Gastroesophageal sphincter (tissue), 4 donors: ENCODE measurements at regions not wholly inside any gene's neighbourhood (a gene's known extent, or its start where the extent isn't known, plus 50 kb on each side); places are given as distances from the start of the nearest gene placed in this dataset.

Source experiments
- ATAC-seq: fragments of 150-250 bp; one replicate; pipeline ENCODE4 v1.9.1; 2016; ENCODE audit warnings: mild to moderate bottlenecking, moderate library complexity
- H3K27ac ChIP-seq, 4 donors: fragments of 200-600 bp; sonication (generic) in 3 of 4; 1 replicate in 3 of 4; 2 replicates in 1 of 4; pipeline ENCODE4 v1.5.1; 2016 to 2019
- H3K27me3 ChIP-seq: fragments of 200-600 bp; sonication (generic); one replicate; pipeline ENCODE4 v1.5.1; 2019
- H3K36me3 ChIP-seq, 2 donors: fragments of 200-600 bp; sonication (generic); one replicate each; pipeline ENCODE4 v1.5.1; 2019; ENCODE audit warnings: control low read depth in 1 of 2
- H3K4me1 ChIP-seq, 3 donors: fragments of 200-600 bp; sonication (generic); 1 replicate in 2 of 3; 2 replicates in 1 of 3; pipeline ENCODE4 v1.5.1; 2016 to 2019; ENCODE audit warnings: control low read depth in 2 of 3
- H3K4me3 ChIP-seq, 2 donors: fragments of 200-600 bp; sonication (generic); one replicate each; pipeline ENCODE4 v1.5.1; 2019; ENCODE audit warnings: mild to moderate bottlenecking in 1 of 2, moderate library complexity in 1 of 2
- H3K9me3 ChIP-seq, 3 donors: fragments of 200-600 bp; sonication (generic); one replicate each; pipeline ENCODE4 v1.5.1; 2017 to 2019; ENCODE audit warnings: control low read depth in 2 of 3
- CTCF ChIP-seq, 4 experiments: fragments of 200-600 bp in 2 of 4; fragments of 450-650 bp in 2 of 4; sonication (generic) in 1 of 4; IDR thresholded peaks; one replicate each; pipeline ENCODE4 v1.5.1; 2017 to 2019; ENCODE audit warnings: antibody characterized with exemption in 4 of 4, mild to moderate bottlenecking in 2 of 4, moderate library complexity in 2 of 4
- EP300 ChIP-seq: sonication (generic); formaldehyde crosslinking; IDR thresholded peaks from one replicate; pipeline ENCODE4 v1.6.1; 2017; ENCODE audit warnings: antibody characterized with exemption, mild to moderate bottlenecking
- POLR2A ChIP-seq, 2 donors: fragments of 450-650 bp; IDR thresholded peaks; one replicate each; pipeline ENCODE4 v1.6.1; 2017; ENCODE audit warnings: antibody characterized with exemption in 2 of 2, mild to moderate bottlenecking in 2 of 2, moderate library complexity in 1 of 2
- POLR2AphosphoS5 ChIP-seq: sonication (generic); formaldehyde crosslinking; IDR thresholded peaks from one replicate; pipeline ENCODE4 v1.6.1; 2017; ENCODE audit warnings: antibody characterized with exemption
- WGBS, 2 donors: methylation state at CpG; one replicate each; pipeline ENCODE4 v1.1.5; 2018; ENCODE audit warnings: low coverage in 1 of 2; 5-methylcytosine and 5-hydroxymethylcytosine counted together

DNA sequence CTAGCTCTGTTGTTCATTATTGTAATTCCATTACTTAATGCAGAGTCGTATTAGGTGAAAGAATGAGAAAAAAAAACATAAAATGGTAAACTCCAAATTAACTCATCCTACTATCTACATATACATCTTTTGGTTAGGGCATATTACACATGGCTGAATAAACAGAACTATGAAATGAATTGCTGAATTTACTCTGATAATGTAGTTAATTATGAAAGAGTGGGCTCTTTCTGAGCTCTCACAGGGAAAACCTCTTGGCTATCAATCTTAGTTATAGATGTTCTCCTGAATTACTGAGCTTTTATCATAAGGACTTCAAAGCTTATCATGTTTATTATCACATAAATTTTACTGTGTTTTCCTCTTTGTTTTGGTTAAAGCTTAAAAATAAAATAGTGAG lies 798.5 kb upstream of the MDGA2 start:
- ATAC-seq = no peak
- no peak for TF ChIP-seq POLR2A (IDR thresholded peaks at IDR 0.05)
- TF ChIP-seq POLR2AphosphoS5 = no peak
- TF ChIP-seq EP300 = no peak
- TF ChIP-seq CTCF (IDR thresholded peaks at IDR 0.05) = no peak

GRCh38 chr14:48456051-48456450 lies 780.6 kb upstream of the MDGA2 start:
- Histone ChIP-seq H3K36me3 (no peaks in the 10 kb centered on the region), H3K9me3 (no peaks in the 10 kb centered on the region), H3K27ac (no peak overlapping the region), H3K4me3 (no peak overlapping the region), H3K27me3 (no peaks in the 10 kb centered on the region), H3K4me1 (no peaks in the 10 kb centered on the region)
- TF ChIP-seq CTCF (IDR thresholded peaks at IDR 0.05) (no peak), POLR2A (IDR thresholded peaks at IDR 0.05) (no peak), POLR2AphosphoS5 (no peak), EP300 (no peak)
- ATAC-seq = no peak

More for the DNA sequence above, 798.5 kb upstream of the MDGA2 start:
- H3K9me3 ChIP-seq = peaks cover 0 to 7% (median 0%) of the 10 kb centered on the region in 3 donors
- 87 to 100% methylated on average over 1 of the region's 1 CpG for WGBS, 2 donors
- no peak overlapping the region for H3K4me3 ChIP-seq
- no peaks in the 10 kb centered on the region for H3K27me3 ChIP-seq
- no peak overlapping the region for H3K27ac ChIP-seq
- no peaks in the 10 kb centered on the region for H3K4me1 ChIP-seq
- no peaks in the 10 kb centered on the region for H3K36me3 ChIP-seq

DNA sequence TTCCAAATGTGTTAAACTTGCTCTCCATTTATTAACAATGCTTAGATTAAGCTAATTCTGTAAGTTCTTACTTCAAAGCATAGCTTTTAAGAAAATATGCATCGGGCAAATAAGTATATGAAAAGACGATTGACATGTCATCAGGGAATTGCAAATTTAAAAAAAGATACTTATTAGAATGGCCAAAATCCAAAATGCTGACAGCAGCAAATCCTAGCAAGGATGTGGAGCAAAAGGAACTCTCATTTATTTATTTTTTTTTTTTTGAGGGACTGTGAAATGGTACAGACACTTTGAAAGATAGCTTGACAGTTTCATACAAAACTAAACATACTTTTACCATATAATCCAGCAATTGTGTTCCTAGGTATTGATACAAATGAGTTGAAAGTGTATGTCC lies 779.5 kb upstream of the MDGA2 start:
- WGBS, 2 donors = 80% methylated on average over 2 of the region's 2 CpGs; no CpG with 5 or more reads in 1 of the 2 donors

GRCh38 chr14:48452437-48452995 lies 777.1 kb upstream of the MDGA2 start:
- no peaks in the 10 kb centered on the region for H3K9me3 ChIP-seq
- no peaks in the 10 kb centered on the region for H3K36me3 ChIP-seq
- no peaks in the 10 kb centered on the region for H3K4me1 ChIP-seq
- no peak for TF ChIP-seq POLR2A (IDR thresholded peaks at IDR 0.05)
- no peak overlapping the region for H3K4me3 ChIP-seq
- H3K27ac ChIP-seq = no peak overlapping the region
- H3K27me3 ChIP-seq = no peaks in the 10 kb centered on the region
- 73 to 88% methylated on average over 2 of the region's 2 CpGs for WGBS, 2 donors
- ATAC-seq = no peak

More for the DNA sequence above, 779.5 kb upstream of the MDGA2 start:
- H3K4me3 ChIP-seq = no peak overlapping the region
- no peaks in the 10 kb centered on the region for H3K4me1 ChIP-seq
- no peaks in the 10 kb centered on the region for H3K27me3 ChIP-seq
- H3K27ac ChIP-seq = no peak overlapping the region
- H3K36me3 ChIP-seq = no peaks in the 10 kb centered on the region
- no peaks in the 10 kb centered on the region for H3K9me3 ChIP-seq
- ATAC-seq = no peak
- TF ChIP-seq CTCF (IDR thresholded peaks at IDR 0.05) (no peak), POLR2A (IDR thresholded peaks at IDR 0.05) (no peak), POLR2AphosphoS5 (no peak), EP300 (no peak)

- H3K27me3 ChIP-seq = no peaks in the 10 kb centered on the region
- 42 to 50% methylated on average over 1 to 2 of the region's 2 CpGs for WGBS, 2 donors
- no peaks in the 10 kb centered on the region for H3K9me3 ChIP-seq
- TF ChIP-seq EP300 = no peak
- TF ChIP-seq POLR2AphosphoS5 = no peak
- no peak for TF ChIP-seq CTCF (IDR thresholded peaks at IDR 0.05)
- no peak for TF ChIP-seq POLR2A (IDR thresholded peaks at IDR 0.05)
- H3K36me3 ChIP-seq = no peaks in the 10 kb centered on the region
- H3K4me3 ChIP-seq = no peak overlapping the region
- H3K4me1 ChIP-seq = no peaks in the 10 kb centered on the region
- H3K27ac ChIP-seq = no peak overlapping the region
- no peak for ATAC-seq
Observed at GRCh38 chr14:48435221-48435620, 759.8 kb upstream of the MDGA2 start.
